ENCODE measurements at regions not wholly inside any gene's neighbourhood (a gene's known extent, or its start where the extent isn't known, plus 50 kb on each side); places are given as distances from the start of the nearest gene placed in this dataset.

DNA sequence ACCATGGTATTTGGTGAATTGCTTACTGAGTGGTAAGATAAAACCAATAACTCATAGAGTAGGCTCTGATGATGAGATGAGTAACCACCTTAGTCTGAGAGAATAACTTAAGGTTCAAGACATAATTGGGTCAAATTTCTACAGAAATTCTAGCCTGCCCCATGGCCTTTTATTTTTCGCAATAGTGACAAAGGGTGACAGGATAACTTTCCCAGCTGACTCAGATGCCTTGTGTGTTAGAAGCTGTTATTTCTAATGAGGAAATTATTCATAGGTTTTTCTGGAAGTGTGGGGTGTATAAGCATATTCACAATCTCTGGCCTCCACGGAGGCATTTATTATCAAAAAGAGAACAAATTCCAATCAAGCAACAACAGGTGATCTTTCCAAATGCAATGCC is 159.0 kb downstream of the NUP35 start:
- peaks cover 30% of the 10 kb centered on the region for H3K4me1 ChIP-seq (ENCODE audit: control insufficient read depth, insufficient read depth, low read length, unreplicated experiment)
- no peaks in the 10 kb centered on the region for H3K36me3 ChIP-seq (ENCODE audit: insufficient read depth, low read length)
- H3K79me2 ChIP-seq (ENCODE audit: control insufficient read depth, insufficient read depth, low read length, unreplicated experiment): no peaks in the 10 kb centered on the region
- H2AFZ ChIP-seq (ENCODE audit: low read length, unreplicated experiment): no peak overlapping the region
- no peak overlapping the region for H3K4me3 ChIP-seq (ENCODE audit: low read depth, low read length)
- peak overlapping the region; percentile 91 for H3K27ac ChIP-seq (ENCODE audit: low read depth, low read length)
- H3K27me3 ChIP-seq (ENCODE audit: insufficient read depth, low read length): no peaks in the 10 kb centered on the region

DNA sequence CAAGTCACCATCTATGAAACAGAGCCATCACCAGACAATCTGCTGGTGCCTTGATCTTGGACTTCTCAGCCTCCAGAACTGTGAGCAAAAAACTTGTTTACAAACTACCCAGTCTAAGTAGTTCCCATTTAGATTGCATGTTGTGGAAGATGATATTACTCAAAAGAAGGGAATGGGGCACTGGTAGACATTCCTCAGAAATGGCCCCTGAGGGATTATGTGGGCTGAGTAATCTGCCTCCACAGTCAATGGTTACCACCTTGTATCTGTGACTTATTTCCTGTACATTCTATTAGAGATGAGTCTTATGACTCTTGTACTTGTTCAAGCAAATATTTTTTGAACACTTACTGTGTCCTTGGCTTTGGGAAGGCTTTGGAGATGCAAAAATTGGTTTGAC is 160.4 kb downstream of the NUP35 start:
- Histone ChIP-seq H3K27me3 (ENCODE audit: insufficient read depth, low read length) (no peaks in the 10 kb centered on the region), H3K27ac (ENCODE audit: low read depth, low read length) (peak overlapping the region; percentile 91), H2AFZ (ENCODE audit: low read length, unreplicated experiment) (peak overlapping the region; percentile 5), H3K79me2 (ENCODE audit: control insufficient read depth, insufficient read depth, low read length, unreplicated experiment) (no peaks in the 10 kb centered on the region), H3K36me3 (ENCODE audit: insufficient read depth, low read length) (no peaks in the 10 kb centered on the region), H3K4me3 (ENCODE audit: low read depth, low read length) (no peak overlapping the region), H3K4me1 (ENCODE audit: control insufficient read depth, insufficient read depth, low read length, unreplicated experiment) (peaks cover 27% of the 10 kb centered on the region)

GRCh38 chr2:183291436-183291835 is 167.2 kb downstream of the NUP35 start:
- no peak overlapping the region for H3K4me3 ChIP-seq (ENCODE audit: low read depth, low read length)
- H3K79me2 ChIP-seq (ENCODE audit: control insufficient read depth, insufficient read depth, low read length, unreplicated experiment): no peaks in the 10 kb centered on the region
- H3K27ac ChIP-seq (ENCODE audit: low read depth, low read length): no peak overlapping the region
- H2AFZ ChIP-seq (ENCODE audit: low read length, unreplicated experiment): no peak overlapping the region
- H3K27me3 ChIP-seq (ENCODE audit: insufficient read depth, low read length): no peaks in the 10 kb centered on the region
- H3K4me1 ChIP-seq (ENCODE audit: control insufficient read depth, insufficient read depth, low read length, unreplicated experiment): no peaks in the 10 kb centered on the region
- H3K36me3 ChIP-seq (ENCODE audit: insufficient read depth, low read length): no peaks in the 10 kb centered on the region

- H3K27me3 ChIP-seq (ENCODE audit: insufficient read depth, low read length): no peaks in the 10 kb centered on the region
- H3K27ac ChIP-seq (ENCODE audit: low read depth, low read length): no peak overlapping the region
- no peak overlapping the region for H3K4me3 ChIP-seq (ENCODE audit: low read depth, low read length)
- no peaks in the 10 kb centered on the region for H3K36me3 ChIP-seq (ENCODE audit: insufficient read depth, low read length)
- no peak overlapping the region for H2AFZ ChIP-seq (ENCODE audit: low read length, unreplicated experiment)
- no peaks in the 10 kb centered on the region for H3K79me2 ChIP-seq (ENCODE audit: control insufficient read depth, insufficient read depth, low read length, unreplicated experiment)
- H3K4me1 ChIP-seq (ENCODE audit: control insufficient read depth, insufficient read depth, low read length, unreplicated experiment): no peaks in the 10 kb centered on the region
These were observed 167.8 kb downstream of the NUP35 start for GRCh38 chr2:183292028-183292427.

- H3K27me3 ChIP-seq (ENCODE audit: insufficient read depth, low read length): no peaks in the 10 kb centered on the region
- no peak overlapping the region for H3K27ac ChIP-seq (ENCODE audit: low read depth, low read length)
- no peak overlapping the region for H3K4me3 ChIP-seq (ENCODE audit: low read depth, low read length)
- H3K36me3 ChIP-seq (ENCODE audit: insufficient read depth, low read length): no peaks in the 10 kb centered on the region
- H2AFZ ChIP-seq (ENCODE audit: low read length, unreplicated experiment): no peak overlapping the region
- H3K4me1 ChIP-seq (ENCODE audit: control insufficient read depth, insufficient read depth, low read length, unreplicated experiment): peaks cover 6% of the 10 kb centered on the region
- no peaks in the 10 kb centered on the region for H3K79me2 ChIP-seq (ENCODE audit: control insufficient read depth, insufficient read depth, low read length, unreplicated experiment)
These were observed 215.1 kb downstream of the NUP35 start for GRCh38 chr2:183339311-183339710.

DNA sequence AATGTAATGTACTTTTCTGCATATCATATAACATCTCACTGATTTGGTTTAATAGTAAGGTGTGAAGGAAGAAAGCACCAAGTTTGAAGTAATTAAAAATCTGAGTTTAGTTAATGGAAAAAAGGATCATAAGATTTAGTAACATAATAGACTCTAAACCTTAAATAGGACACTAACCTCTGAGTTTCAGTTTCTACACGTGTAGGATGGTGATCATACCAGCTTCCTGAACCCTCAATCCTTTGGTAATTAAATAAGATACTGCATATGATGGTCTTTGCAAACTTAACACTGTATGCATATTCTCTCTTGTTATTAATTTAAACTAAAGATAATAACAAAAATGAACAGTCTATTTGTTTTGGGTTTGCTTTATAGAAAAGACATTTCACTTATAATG is 216.8 kb downstream of the NUP35 start:
- H3K36me3 ChIP-seq (ENCODE audit: insufficient read depth, low read length): no peaks in the 10 kb centered on the region
- no peaks in the 10 kb centered on the region for H3K79me2 ChIP-seq (ENCODE audit: control insufficient read depth, insufficient read depth, low read length, unreplicated experiment)
- peaks cover 6% of the 10 kb centered on the region for H3K4me1 ChIP-seq (ENCODE audit: control insufficient read depth, insufficient read depth, low read length, unreplicated experiment)
- H3K4me3 ChIP-seq (ENCODE audit: low read depth, low read length): no peak overlapping the region
- H3K27ac ChIP-seq (ENCODE audit: low read depth, low read length): no peak overlapping the region
- H3K27me3 ChIP-seq (ENCODE audit: insufficient read depth, low read length): no peaks in the 10 kb centered on the region
- H2AFZ ChIP-seq (ENCODE audit: low read length, unreplicated experiment): no peak overlapping the region

GRCh38 chr2:183347969-183348368 is 223.7 kb downstream of the NUP35 start:
- Histone ChIP-seq H2AFZ (ENCODE audit: low read length, unreplicated experiment) (peak overlapping the region; percentile 75), H3K27ac (ENCODE audit: low read depth, low read length) (no peak overlapping the region), H3K4me1 (ENCODE audit: control insufficient read depth, insufficient read depth, low read length, unreplicated experiment) (peaks cover 13% of the 10 kb centered on the region), H3K4me3 (ENCODE audit: low read depth, low read length) (no peak overlapping the region), H3K36me3 (ENCODE audit: insufficient read depth, low read length) (no peaks in the 10 kb centered on the region), H3K79me2 (ENCODE audit: control insufficient read depth, insufficient read depth, low read length, unreplicated experiment) (no peaks in the 10 kb centered on the region), H3K27me3 (ENCODE audit: insufficient read depth, low read length) (no peaks in the 10 kb centered on the region)

GRCh38 chr2:183348492-183348891 is 224.2 kb downstream of the NUP35 start:
- no peaks in the 10 kb centered on the region for H3K79me2 ChIP-seq (ENCODE audit: control insufficient read depth, insufficient read depth, low read length, unreplicated experiment)
- H3K27ac ChIP-seq (ENCODE audit: low read depth, low read length): no peak overlapping the region
- no peaks in the 10 kb centered on the region for H3K36me3 ChIP-seq (ENCODE audit: insufficient read depth, low read length)
- H3K4me1 ChIP-seq (ENCODE audit: control insufficient read depth, insufficient read depth, low read length, unreplicated experiment): peaks cover 11% of the 10 kb centered on the region
- no peak overlapping the region for H3K4me3 ChIP-seq (ENCODE audit: low read depth, low read length)
- no peak overlapping the region for H2AFZ ChIP-seq (ENCODE audit: low read length, unreplicated experiment)
- no peaks in the 10 kb centered on the region for H3K27me3 ChIP-seq (ENCODE audit: insufficient read depth, low read length)

- Histone ChIP-seq H2AFZ (ENCODE audit: low read length, unreplicated experiment) (peak overlapping the region; percentile 84), H3K4me1 (ENCODE audit: control insufficient read depth, insufficient read depth, low read length, unreplicated experiment) (peaks cover 11% of the 10 kb centered on the region), H3K27ac (ENCODE audit: low read depth, low read length) (no peak overlapping the region), H3K4me3 (ENCODE audit: low read depth, low read length) (0 out of 2 replicates have a peak overlapping the region, but pooled peaks have one; percentile 19), H3K36me3 (ENCODE audit: insufficient read depth, low read length) (no peaks in the 10 kb centered on the region), H3K27me3 (ENCODE audit: insufficient read depth, low read length) (no peaks in the 10 kb centered on the region), H3K79me2 (ENCODE audit: control insufficient read depth, insufficient read depth, low read length, unreplicated experiment) (no peaks in the 10 kb centered on the region)
These were observed 224.8 kb downstream of the NUP35 start for GRCh38 chr2:183349091-183349490.

- no peak overlapping the region for H3K4me3 ChIP-seq (ENCODE audit: low read depth, low read length)
- no peaks in the 10 kb centered on the region for H3K79me2 ChIP-seq (ENCODE audit: control insufficient read depth, insufficient read depth, low read length, unreplicated experiment)
These were observed 235.6 kb downstream of the NUP35 start for GRCh38 chr2:183359867-183360266.

GRCh38 chr2:183371545-183371944 is 247.3 kb downstream of the NUP35 start:
- H3K4me3 ChIP-seq (ENCODE audit: low read depth, low read length): no peak overlapping the region

More at GRCh38 chr2:183359867-183360266, 235.6 kb downstream of the NUP35 start:
- H2AFZ ChIP-seq (ENCODE audit: low read length, unreplicated experiment): no peak overlapping the region
- H3K36me3 ChIP-seq (ENCODE audit: insufficient read depth, low read length): no peaks in the 10 kb centered on the region
- no peak overlapping the region for H3K27ac ChIP-seq (ENCODE audit: low read depth, low read length)
- no peaks in the 10 kb centered on the region for H3K4me1 ChIP-seq (ENCODE audit: control insufficient read depth, insufficient read depth, low read length, unreplicated experiment)
- H3K27me3 ChIP-seq (ENCODE audit: insufficient read depth, low read length): no peaks in the 10 kb centered on the region

More at GRCh38 chr2:183371545-183371944, 247.3 kb downstream of the NUP35 start:
- Histone ChIP-seq H2AFZ (ENCODE audit: low read length, unreplicated experiment) (no peak overlapping the region), H3K36me3 (ENCODE audit: insufficient read depth, low read length) (no peaks in the 10 kb centered on the region), H3K79me2 (ENCODE audit: control insufficient read depth, insufficient read depth, low read length, unreplicated experiment) (no peaks in the 10 kb centered on the region), H3K27me3 (ENCODE audit: insufficient read depth, low read length) (no peaks in the 10 kb centered on the region), H3K4me1 (ENCODE audit: control insufficient read depth, insufficient read depth, low read length, unreplicated experiment) (peaks cover 8% of the 10 kb centered on the region), H3K27ac (ENCODE audit: low read depth, low read length) (no peak overlapping the region)

All from ACC112 (cell line).